ENCODE measurements at regions not wholly inside any gene's neighbourhood (a gene's known extent, or its start where the extent isn't known, plus 50 kb on each side); places are given as distances from the start of the nearest gene placed in this dataset.

DNA sequence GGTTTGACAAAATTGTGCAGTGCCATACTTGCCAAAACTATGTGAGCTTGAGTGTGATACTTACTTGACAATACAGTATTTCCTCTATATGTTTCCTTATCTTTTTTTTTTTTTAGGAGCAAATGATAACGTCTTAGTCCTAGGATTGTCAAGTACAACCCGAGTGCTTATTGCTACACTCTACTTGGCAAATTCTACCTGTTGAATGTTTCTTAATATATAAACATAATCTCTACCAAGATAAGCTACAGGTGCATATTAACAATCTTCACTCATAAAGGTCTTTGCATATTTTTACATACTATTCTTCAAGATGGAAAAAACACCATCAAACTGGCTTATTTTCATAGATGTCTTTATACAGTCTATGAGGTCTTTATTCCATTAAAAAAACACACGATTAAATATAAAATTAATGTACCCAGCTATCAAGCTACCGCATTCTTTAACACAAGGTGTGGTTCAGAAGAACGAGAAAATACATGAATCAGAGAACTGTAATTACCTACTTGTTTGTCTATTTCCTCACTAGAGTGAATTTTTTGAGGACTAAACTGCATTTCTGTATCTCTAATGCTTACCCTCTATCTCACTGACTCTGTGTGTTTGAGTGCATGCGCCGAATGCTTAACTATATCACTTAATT, 76.1 kb upstream of the PDSS1 start:
- no peak for TF ChIP-seq CTCF (conservative IDR thresholded peaks at IDR 0.05 in 1 of 2, IDR thresholded peaks at IDR 0.05 in 1 of 2; ENCODE audit: low read depth in 1 of 2, low read length in 2 of 2)
- no peak for TF ChIP-seq EZH2 (IDR thresholded peaks at IDR 0.05; ENCODE audit: low read length, missing control alignments)

Measured in fibroblast of lung (primary cell).